ENCODE measurements at regions not wholly inside any gene's neighbourhood (a gene's known extent, or its start where the extent isn't known, plus 50 kb on each side); places are given as distances from the start of the nearest gene placed in this dataset.
"Not testable (repeated sequence)": the region's sequence is repeated elsewhere in the genome, so short reads cannot be mapped to it uniquely, and the experiment has no call there.

- DNase-seq (ENCODE audit: low read depth in 2 of 2), result peak; percentile 13 to 16
These were observed 50.0 kb downstream of the SPRING1 start for GRCh38 chr12:116687888-116688287.

GRCh38 chr12:116684891-116685290, 53.0 kb downstream of the SPRING1 start:
- no peak for DNase-seq (ENCODE audit: low read depth in 2 of 2)

GRCh38 chr12:116677202-116677661, 60.6 kb downstream of the SPRING1 start:
- no peak for DNase-seq (ENCODE audit: low read depth in 2 of 2)

GRCh38 chr12:116675339-116676107, 62.3 kb downstream of the SPRING1 start:
- no peak for DNase-seq (ENCODE audit: low read depth in 2 of 2)

- no peak for DNase-seq (ENCODE audit: low read depth in 2 of 2)
These were observed 63.2 kb downstream of the SPRING1 start for GRCh38 chr12:116674643-116675183.

- DNase-seq (ENCODE audit: low read depth in 2 of 2), result no peak
These were observed 64.2 kb downstream of the SPRING1 start for GRCh38 chr12:116673681-116674111.

- no peak for DNase-seq (ENCODE audit: low read depth in 2 of 2)
These were observed 64.9 kb downstream of the SPRING1 start for GRCh38 chr12:116672842-116673516.

- no peak for DNase-seq (ENCODE audit: low read depth in 2 of 2)
These were observed 65.9 kb downstream of the SPRING1 start for GRCh38 chr12:116672010-116672409.

GRCh38 chr12:116670859-116671258, 67.0 kb downstream of the SPRING1 start:
- DNase-seq (ENCODE audit: low read depth in 2 of 2), result no peak

- no peak for DNase-seq (ENCODE audit: low read depth in 2 of 2)
These were observed 70.1 kb downstream of the SPRING1 start for GRCh38 chr12:116667752-116668151.

GRCh38 chr12:116666829-116667228, 71.0 kb downstream of the SPRING1 start:
- not testable (repeated sequence) for DNase-seq (ENCODE audit: low read depth in 2 of 2)

GRCh38 chr12:116666305-116666673, 71.6 kb downstream of the SPRING1 start:
- no peak for DNase-seq (ENCODE audit: low read depth in 2 of 2)

- no peak for DNase-seq (ENCODE audit: low read depth in 2 of 2)
These were observed 72.1 kb downstream of the SPRING1 start for GRCh38 chr12:116665666-116666304.

GRCh38 chr12:116664085-116664484, 73.8 kb downstream of the SPRING1 start:
- no peak for DNase-seq (ENCODE audit: low read depth in 2 of 2)

- no peak for DNase-seq (ENCODE audit: low read depth in 2 of 2)
These were observed 75.2 kb downstream of the SPRING1 start for GRCh38 chr12:116662612-116663144.

- no peak for DNase-seq (ENCODE audit: low read depth in 2 of 2)
These were observed 76.5 kb downstream of the SPRING1 start for GRCh38 chr12:116661341-116661740.

- not testable (repeated sequence) for DNase-seq (ENCODE audit: low read depth in 2 of 2)
These were observed 77.1 kb downstream of the SPRING1 start for GRCh38 chr12:116660740-116661139.

GRCh38 chr12:116659771-116660481, 77.9 kb downstream of the SPRING1 start:
- no peak for DNase-seq (ENCODE audit: low read depth in 2 of 2)

- DNase-seq (ENCODE audit: low read depth in 2 of 2), result no peak
These were observed 79.9 kb downstream of the SPRING1 start for GRCh38 chr12:116657921-116658495.

GRCh38 chr12:116656306-116656705, 81.6 kb downstream of the SPRING1 start:
- DNase-seq (ENCODE audit: low read depth in 2 of 2), result no peak

GRCh38 chr12:116654226-116654743, 83.6 kb downstream of the SPRING1 start:
- no peak for DNase-seq (ENCODE audit: low read depth in 2 of 2)

Measured in activated CD4-positive, alpha-beta T cell treated with anti-CD3 and anti-CD28 coated beads for 24 hours (primary cell).